CD4-positive, alpha-beta T cell treated with Interleukin-2 at 100 ng/mL for 4 hours (primary cell): ENCODE measurements at regions not wholly inside any gene's neighbourhood (a gene's known extent, or its start where the extent isn't known, plus 50 kb on each side); places are given as distances from the start of the nearest gene placed in this dataset.
"Not testable (repeated sequence)": the region's sequence is repeated elsewhere in the genome, so short reads cannot be mapped to it uniquely, and the experiment has no call there.

Source experiments
- DNase-seq: peaks from one replicate; pipeline ENCODE4 v3.0.0-alpha.2; 2020; ENCODE audit warnings: low spot score

DNA sequence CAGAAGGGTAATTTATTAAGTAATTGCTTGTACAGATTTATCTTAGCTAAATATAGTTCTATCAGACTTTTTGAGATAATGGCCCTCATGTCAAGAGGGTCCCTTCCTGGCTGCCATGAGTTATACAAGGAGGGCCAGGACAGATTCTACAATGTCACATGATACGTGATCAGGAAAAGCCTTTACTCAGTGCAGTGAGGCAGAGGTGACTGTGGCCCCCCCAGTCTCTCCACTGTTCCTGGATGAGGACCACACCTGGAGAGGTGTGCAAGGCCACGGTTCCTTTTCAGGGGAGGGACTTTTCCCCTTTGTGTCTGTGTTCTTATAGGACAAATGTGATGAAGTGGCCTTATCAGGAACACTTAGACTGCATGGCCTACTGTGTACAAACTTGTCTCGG, 54.3 kb upstream of the LRCH1 start:
- DNase-seq: no peak

- DNase-seq: no peak
Measured at GRCh38 chr13:46496086-46496485, 56.9 kb upstream of the LRCH1 start.

GRCh38 chr13:46495651-46496050, 57.3 kb upstream of the LRCH1 start:
- no peak for DNase-seq

- no peak for DNase-seq
Measured at GRCh38 chr13:46495066-46495465, 57.9 kb upstream of the LRCH1 start.

DNA sequence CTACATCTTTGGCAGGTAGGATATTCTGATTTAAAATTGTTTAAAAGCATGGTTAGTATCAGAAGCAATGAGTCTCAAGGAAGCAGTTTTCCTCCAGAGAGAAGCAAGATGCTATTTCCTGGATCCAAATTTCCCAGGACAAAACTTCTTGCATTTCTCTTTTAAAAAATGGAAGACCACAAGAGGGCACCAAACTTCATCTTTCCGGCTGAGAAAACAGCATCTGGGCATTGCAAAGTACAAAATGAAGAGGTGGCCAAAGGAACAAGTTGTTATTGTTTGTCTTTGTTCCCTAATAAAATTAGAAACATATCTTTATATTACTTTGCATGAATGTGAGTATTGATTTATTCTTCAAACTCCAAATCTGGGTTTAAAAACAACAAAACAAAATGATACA, 60.0 kb upstream of the LRCH1 start:
- DNase-seq: peak; percentile 45

DNA sequence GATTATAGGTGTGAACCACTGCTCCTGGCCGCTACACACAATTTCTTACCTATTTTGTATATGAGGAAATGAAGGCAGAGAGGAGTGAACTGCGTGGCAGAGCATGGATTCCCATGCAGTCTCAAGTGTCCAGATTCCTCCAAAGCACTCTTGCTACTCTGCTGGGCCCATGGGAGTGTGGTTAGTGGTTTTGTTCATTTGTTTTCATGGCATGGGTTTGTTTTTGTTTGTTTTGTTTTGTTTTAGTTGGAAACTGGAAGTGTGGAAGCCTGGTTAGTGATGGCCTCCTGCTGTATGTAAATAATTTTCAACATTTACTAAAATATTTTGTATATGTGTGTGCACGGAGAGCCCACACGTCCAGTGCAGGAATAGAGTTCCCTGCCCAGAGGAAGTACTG, 61.3 kb upstream of the LRCH1 start:
- no peak for DNase-seq

DNA sequence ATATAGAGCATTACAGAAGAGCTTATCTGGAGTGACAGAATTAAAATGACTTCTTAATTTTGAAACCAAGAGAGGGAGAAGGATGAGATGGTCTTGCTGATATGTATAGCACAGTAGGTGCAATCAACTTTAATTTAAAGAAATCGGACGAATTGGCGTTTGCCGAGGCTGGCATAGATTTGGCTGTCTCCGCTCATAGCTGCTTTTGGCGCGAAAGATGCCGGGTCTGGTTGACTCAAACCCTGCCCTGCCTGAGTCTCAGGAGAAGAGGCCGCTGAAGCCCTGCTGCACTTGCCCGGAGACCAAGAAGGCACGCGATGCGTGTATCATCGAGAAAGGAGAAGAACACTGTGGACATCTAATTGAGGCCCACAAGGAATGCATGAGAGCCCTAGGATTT, 62.3 kb upstream of the LRCH1 start:
- not testable (repeated sequence) for DNase-seq

GRCh38 chr13:46490129-46490528, 62.8 kb upstream of the LRCH1 start:
- DNase-seq: no peak

GRCh38 chr13:46489586-46490023, 63.4 kb upstream of the LRCH1 start:
- DNase-seq: no peak

GRCh38 chr13:46487748-46488147, 65.2 kb upstream of the LRCH1 start:
- DNase-seq: no peak

DNA sequence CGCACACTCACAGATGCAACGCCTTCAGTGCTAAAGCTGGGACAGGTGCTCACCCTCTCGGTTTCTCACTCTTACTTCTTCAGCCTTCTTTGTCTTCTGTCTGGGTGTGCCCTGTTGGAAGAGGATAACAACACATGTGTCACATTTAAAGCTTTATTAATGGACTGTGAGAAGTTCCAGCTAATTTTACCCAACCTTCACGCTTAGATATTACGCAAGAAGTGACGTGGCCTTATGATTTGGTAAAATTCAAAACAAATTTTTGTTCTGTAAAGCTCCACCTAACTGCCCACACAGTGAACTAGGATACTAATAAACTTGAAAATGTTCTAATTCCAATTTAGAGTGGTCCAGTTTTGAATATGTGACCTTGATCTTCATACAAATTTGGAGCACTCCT, 66.7 kb upstream of the LRCH1 start:
- DNase-seq: no peak

- DNase-seq: no peak
Measured at GRCh38 chr13:46484561-46484960, 68.4 kb upstream of the LRCH1 start.

- DNase-seq: no peak
Measured at GRCh38 chr13:46481166-46481565, 71.8 kb upstream of the LRCH1 start.

GRCh38 chr13:46480131-46480530, 72.8 kb upstream of the LRCH1 start:
- no peak for DNase-seq

DNA sequence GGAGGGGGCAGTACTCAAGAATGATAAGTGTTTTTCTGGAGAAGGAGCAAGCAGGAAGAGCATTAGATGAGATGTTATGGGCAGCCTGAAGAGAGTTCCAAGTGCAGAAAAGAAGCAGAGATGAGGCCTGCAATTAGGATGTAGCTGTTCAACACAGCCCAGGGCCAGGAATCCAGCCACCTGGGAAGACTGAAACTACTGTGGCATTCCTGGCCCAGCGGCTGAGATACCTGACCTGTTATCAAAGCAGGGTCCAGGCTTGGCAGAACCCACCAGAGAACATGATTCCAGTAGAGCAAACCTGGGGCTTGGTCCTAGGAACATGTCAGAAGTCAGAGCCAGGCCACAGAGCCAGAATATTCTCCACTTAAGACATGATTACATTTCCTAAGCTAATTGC, 73.3 kb upstream of the LRCH1 start:
- no peak for DNase-seq

GRCh38 chr13:46479283-46479682, 73.7 kb upstream of the LRCH1 start:
- no peak for DNase-seq

- DNase-seq: no peak
Measured at GRCh38 chr13:46478651-46479050, 74.3 kb upstream of the LRCH1 start.

- DNase-seq: no peak
Measured at GRCh38 chr13:46476174-46476573, 76.8 kb upstream of the LRCH1 start.

DNA sequence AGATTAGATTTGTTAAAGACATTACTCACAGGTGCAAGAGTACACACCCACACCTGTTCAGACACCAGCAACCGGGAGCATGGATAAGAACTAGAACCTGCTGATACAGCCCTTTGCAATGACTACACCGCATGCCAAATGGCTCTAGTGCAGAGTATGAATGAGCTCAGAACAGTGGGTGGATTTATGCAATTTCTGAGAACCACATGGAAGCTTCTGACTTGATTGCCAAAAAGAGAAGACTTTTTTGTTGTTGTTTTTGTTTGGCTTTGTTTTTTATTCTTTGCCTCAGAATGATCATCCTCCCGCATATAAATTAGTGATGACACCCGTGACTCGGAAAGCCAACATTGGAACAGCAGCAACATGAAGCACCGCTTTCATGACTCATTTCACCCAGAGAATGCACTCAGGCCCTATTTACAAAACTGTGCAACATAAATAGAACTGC, 77.4 kb upstream of the LRCH1 start:
- DNase-seq: no peak

DNA sequence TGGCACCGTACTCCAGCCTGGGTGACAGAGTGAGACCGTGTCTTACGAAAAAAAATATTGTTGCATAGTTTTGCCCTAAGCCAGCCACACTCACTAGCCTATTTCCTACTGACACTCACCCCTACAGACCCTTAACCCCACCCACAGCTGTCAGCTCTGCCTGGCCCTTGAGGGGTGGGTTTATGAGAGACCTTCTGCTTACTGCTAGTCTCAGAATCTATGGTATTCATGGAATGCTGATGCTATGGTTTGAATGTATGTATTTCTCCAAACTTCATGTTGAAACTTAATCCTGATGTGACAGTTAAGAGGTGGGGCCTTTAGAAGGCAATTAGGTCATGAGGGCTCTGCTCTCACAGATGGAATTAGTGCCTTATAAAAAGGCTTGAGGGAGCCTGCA, 79.2 kb upstream of the LRCH1 start:
- DNase-seq: no peak

DNA sequence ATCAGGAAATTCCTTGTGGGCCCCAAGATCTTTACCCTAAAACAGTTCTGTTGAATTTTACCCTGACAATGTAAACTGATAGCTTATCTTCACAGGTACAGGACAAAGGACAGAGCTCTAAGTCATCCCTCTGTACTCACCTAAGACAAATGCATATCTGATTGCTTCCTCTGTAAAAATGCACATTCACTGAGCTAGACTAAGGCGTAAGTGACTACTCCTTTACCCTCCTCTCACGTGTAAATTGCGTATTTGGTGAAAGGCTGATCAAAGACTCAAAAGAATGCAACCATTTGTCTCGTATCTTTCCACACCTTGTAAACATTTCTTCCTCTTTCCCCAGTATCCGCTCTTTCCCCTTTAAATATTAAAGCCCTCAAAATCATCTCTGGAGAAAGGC, 80.6 kb upstream of the LRCH1 start:
- no peak for DNase-seq

DNA sequence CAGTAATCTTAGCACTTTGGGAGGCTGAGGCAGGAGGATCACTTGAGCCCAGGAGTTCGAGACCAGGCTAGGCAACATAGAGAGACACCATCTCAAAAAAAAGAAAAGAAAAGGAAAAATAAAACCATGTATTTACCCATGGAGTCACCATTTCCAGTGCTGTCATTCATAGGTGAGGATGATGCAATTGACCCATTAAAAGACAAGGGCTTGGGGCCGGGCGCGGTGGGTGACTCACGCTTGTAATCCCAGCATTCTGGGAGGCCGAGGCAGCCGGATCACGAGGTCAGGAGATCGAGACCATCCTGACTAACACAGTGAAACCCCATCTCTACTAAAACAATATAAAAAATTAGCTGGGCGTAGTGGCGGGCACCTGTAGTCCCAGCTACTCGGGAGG, 82.6 kb upstream of the RUBCNL start:
- not testable (repeated sequence) for DNase-seq

GRCh38 chr13:46468570-46469463, 81.8 kb upstream of the RUBCNL start:
- DNase-seq: no peak

- DNase-seq: not testable (repeated sequence)
Measured at GRCh38 chr13:46467694-46468093, 80.6 kb upstream of the RUBCNL start.
